ENCODE measurements at regions not wholly inside any gene's neighbourhood (a gene's known extent, or its start where the extent isn't known, plus 50 kb on each side); places are given as distances from the start of the nearest gene placed in this dataset.

GRCh38 chr1:234683861-234684632 lies 74.1 kb upstream of the IRF2BP2 start:
- TF ChIP-seq CTCF (IDR thresholded peaks at IDR 0.05; ENCODE audit: insufficient read depth, low read depth, low read length) (no peak), EZH2 (IDR thresholded peaks at IDR 0.05; ENCODE audit: insufficient read depth, low read length) (no peak)

Measured in astrocyte (in vitro differentiated cells and primary cell).